ENCODE measurements at regions not wholly inside any gene's neighbourhood (a gene's known extent, or its start where the extent isn't known, plus 50 kb on each side); places are given as distances from the start of the nearest gene placed in this dataset.

DNA sequence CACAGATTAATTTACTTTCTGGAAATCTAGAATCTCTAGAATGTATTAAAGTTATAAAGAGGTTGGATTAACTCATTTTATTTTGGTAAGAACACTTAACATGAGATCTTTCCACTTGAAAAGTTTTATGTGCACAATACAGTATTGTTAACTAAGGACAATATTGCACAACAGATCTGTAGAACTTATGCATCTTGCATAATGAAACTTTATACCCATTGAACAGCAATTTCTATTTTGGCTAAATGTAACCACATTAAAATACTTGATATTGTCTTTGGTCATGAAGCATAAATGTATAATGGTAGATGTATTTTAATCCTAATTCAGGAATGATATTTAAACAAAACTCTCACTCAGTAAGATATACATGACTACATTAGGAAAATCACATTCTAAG lies 203.8 kb downstream of the SNX19 start:
- TF ChIP-seq POLR2A (IDR thresholded peaks at IDR 0.05) = no peak
- no peak for TF ChIP-seq CTCF (IDR thresholded peaks at IDR 0.05)
- no peak for TF ChIP-seq POLR2AphosphoS5 (IDR thresholded peaks at IDR 0.05)
